ENCODE measurements at regions not wholly inside any gene's neighbourhood (a gene's known extent, or its start where the extent isn't known, plus 50 kb on each side); places are given as distances from the start of the nearest gene placed in this dataset.

- TF ChIP-seq CTCF (IDR thresholded peaks at IDR 0.05) = no peak
- no peak for TF ChIP-seq POLR2A (IDR thresholded peaks at IDR 0.05)
- TF ChIP-seq POLR2AphosphoS5 (IDR thresholded peaks at IDR 0.05) = no peak
Measured at GRCh38 chrX:27222661-27223060, 240.5 kb downstream of the PPP4R3C start.
